Kasumi-1 (cell line): ENCODE measurements at regions not wholly inside any gene's neighbourhood (a gene's known extent, or its start where the extent isn't known, plus 50 kb on each side); places are given as distances from the start of the nearest gene placed in this dataset.
A peak's percentile ranks its signal among the peaks of the same experiment; 100 is the strongest.
"Not testable (repeated sequence)": the region's sequence is repeated elsewhere in the genome, so short reads cannot be mapped to it uniquely, and the experiment has no call there.

Source experiments
- DNase-seq, 2 experiments: peaks; one replicate each; lab custom pipeline; 2025; lab: John Stamatoyannopoulos, UW

- no peak for DNase-seq
Observed at GRCh38 chr13:83117046-83117445, 765.2 kb downstream of the SLITRK1 start.

- not testable (repeated sequence) for DNase-seq
Observed at GRCh38 chr13:83101574-83102247, 780.6 kb downstream of the SLITRK1 start.

- no peak for DNase-seq
Observed at GRCh38 chr13:83100237-83100636, 782.0 kb downstream of the SLITRK1 start.

GRCh38 chr13:83088858-83089257 lies 793.4 kb downstream of the SLITRK1 start:
- DNase-seq: no peak

- DNase-seq: no peak
Observed at GRCh38 chr13:83086948-83087347, 795.3 kb downstream of the SLITRK1 start.

DNA sequence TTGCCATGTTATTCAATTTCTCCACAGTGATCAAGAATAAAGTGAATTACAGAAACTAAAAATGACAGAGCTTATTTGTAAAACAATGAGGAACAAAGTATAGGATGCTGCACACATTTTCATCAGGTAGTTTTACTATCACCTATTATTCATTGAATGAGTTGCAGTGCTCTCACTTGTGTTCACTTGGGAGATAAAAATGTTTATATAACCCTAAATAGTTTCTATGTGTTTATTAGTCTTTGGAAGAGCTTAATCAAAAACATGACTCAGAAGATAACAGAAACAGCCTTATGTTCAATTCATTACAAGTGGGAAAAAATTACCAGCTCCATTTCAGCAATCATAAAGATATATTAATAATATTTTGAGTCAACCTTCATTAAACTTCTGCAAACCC lies 796.2 kb downstream of the SLITRK1 start:
- DNase-seq: no peak

DNA sequence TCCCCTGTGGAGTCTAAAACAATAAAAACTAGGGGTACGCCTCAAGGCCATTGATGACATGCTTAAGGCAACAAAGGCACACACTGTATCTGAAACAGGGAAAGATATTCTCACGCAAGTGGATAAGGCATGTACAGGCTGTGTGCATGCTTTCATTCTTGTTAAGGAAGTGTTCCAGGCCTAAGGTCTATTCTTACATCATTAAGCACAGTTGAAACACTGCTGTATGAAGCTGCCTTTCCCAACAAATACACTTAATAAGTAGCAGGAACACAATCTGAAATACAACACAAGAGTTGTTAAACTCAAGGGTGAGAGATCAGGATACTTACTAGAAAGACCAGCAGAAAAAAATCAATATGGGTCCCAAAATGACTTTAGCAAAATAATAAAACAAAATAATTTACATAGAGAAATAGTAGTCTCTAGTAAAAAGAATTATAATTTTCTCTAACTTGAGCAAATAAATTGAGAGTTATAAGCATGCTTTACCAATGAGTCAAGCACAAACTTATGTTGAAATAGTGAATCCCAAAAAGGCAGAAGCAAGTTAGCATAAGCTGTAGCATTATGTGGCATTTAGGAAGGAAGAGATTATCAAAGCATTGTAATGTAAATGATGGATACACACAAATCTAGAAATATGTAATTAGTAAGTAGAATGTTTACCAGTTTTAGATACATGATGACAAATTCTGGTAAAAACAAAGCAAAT lies 796.9 kb downstream of the SLITRK1 start:
- DNase-seq: no peak

DNA sequence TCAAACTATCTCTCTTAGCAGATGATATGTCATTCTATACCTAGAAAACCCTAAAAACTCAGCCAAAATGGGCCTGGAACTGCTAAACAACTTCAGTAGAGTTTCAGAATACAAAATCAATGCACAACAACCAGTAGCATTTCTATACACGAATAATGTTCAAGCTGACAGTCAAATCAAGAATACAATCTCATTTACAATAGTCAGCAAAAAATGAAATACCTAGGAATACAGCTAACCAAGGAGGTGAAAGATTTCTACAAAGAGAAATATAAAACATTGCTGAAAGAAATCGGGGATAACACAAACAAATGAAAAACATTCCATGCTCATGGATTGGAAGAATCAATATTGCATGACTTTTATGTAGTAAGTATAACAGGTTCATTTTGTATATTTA lies 804.8 kb downstream of the SLITRK1 start:
- no peak for DNase-seq

DNA sequence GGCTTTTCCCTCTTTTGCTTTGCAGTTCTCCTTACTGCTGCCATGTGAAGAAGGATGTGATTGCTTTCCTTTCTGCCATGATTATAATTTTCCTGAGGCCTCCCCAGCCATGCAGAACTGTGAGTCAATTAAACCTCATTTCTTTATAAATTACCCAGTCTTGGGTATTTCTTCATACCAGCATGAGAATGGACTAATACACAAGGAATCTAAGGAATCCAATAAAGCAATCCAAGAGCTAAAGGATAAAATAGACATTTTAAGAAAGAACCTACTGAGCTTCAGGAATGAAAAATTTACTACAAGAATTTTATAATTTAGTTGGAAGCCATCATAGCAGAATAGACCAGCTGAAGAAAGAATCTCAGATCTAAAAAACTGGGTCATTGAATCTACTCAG lies 808.3 kb downstream of the SLITRK1 start:
- not testable (repeated sequence) for DNase-seq

GRCh38 chr13:83065108-83065507 lies 817.2 kb downstream of the SLITRK1 start:
- no peak for DNase-seq

DNA sequence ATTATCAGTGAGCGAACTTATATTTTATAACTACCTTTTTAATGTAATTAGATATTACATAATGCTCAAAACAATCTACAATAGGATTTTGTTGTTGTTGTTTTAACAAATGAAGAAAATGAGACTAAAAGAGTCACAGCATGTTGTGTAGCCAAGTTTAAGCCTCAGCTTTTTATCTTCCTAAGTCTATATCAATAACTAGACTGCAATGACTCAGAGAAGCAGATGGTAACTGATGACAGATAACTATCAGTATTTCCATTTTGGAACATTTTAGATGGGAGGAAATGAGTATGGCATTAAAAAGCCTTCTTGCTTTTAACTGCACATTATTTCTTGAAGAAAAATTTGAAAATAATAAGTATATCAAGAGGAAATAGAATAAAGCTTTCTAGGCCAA lies 825.2 kb downstream of the SLITRK1 start:
- no peak for DNase-seq

GRCh38 chr13:83056269-83056668 lies 826.0 kb downstream of the SLITRK1 start:
- DNase-seq: no peak

DNA sequence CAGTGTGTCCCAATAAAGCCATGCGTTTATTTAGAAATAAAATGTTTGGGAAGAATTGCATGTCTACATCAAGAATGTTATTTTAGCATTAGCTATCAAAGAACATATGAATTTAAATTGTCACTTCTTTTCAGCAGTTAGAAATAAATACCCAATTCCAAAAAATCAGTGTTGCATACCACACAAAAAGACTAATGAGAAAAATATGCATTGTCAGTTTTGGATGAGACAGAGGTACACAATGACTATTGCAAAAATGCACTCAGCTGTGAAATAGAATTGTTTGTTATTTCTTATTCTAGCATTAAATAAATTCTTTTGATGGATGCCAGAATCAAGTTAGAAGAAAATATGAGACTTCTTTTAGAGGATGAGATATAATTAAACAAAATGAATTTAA lies 833.9 kb downstream of the SLITRK1 start:
- DNase-seq: no peak

GRCh38 chr13:83024955-83025594 lies 857.2 kb downstream of the SLITRK1 start:
- no peak for DNase-seq

- DNase-seq: no peak
Observed at GRCh38 chr13:83024232-83024631, 858.0 kb downstream of the SLITRK1 start.

DNA sequence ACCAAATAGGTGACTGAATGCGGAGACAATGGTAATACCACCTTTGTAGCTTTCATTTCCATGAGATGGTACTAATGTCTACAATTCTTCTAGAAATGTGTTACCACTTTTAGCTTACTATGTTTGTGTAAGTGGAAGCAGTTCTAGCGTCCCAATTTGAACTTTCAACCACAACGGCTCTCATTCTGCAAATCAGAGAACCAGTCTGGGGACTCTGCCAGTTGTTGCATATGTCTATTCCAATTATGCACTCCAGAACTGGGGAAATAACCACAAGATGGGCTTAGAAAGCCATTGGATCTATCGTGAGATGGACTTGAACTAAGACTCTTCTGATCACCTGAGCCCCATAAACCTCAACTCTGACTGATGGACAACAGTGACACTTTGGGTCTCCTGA lies 862.3 kb downstream of the SLITRK1 start:
- no peak for DNase-seq

- no peak for DNase-seq
Observed at GRCh38 chr13:83009987-83010386, 872.3 kb downstream of the SLITRK1 start.

- no peak for DNase-seq
Observed at GRCh38 chr13:83008212-83008929, 873.9 kb downstream of the SLITRK1 start.

DNA sequence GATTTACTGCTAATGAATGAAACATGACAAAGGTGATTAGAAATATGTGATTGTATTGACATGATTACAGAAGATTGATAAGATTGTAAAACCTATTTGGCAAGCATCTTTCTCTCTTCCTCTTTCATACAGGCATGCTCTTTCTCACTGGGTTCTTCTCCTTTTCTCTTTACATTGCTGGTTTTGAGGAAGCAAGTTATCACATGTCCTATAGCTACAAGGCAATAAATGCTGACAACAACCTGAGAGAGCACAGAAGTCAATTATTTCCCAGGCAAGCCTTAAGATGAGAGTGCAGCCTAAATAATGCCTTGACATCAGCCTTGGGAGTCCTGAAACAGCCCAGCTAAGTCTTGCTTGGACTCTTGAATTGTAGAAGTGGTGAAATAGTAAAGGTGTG lies 875.0 kb downstream of the SLITRK1 start:
- peak; percentile 63 to 78 for DNase-seq

DNA sequence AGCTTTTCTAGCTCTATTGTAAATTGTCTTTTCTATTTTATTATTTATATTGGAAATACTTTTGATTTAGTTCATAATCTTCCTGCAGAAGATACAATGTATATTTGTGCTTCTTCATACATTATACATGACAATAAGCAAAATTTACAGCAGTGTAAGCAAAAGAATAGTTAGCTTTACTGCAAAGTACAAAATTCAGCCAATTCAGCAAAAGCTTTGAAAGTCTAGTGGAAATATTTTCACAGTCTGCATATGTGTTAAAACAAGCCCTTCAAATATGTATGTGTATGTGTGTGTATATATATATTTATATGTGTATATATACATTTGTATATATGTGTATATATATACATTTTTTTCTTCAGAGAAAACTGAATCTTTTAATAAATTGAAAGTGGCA lies 879.1 kb downstream of the SLITRK1 start:
- DNase-seq: no peak

GRCh38 chr13:82993417-82993816 lies 888.9 kb downstream of the SLITRK1 start:
- no peak for DNase-seq

DNA sequence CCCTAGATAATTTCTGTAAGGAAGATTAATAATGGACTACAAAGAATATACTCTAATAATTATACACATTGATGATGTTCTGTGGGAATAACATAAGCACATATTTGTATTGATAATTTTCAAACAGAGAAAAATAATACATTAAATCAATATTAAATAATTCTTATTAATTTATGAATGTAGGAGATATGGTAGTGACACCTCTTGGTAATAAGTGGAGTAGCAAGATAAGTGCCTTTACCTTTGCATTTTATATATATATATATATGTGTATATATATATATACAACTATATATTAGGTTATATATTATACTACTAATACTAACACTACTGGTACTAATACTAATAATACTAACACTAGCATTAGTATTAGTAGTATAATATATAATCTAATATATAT lies 905.8 kb downstream of the SLITRK1 start:
- peak; percentile 20 for DNase-seq
